Skin of body (tissue), 1 donor: ENCODE measurements at regions not wholly inside any gene's neighbourhood (a gene's known extent, or its start where the extent isn't known, plus 50 kb on each side); places are given as distances from the start of the nearest gene placed in this dataset.

ENCODE experiments used
- DNase-seq: peaks from one replicate; lab custom pipeline; 2025; lab: John Stamatoyannopoulos, UW

GRCh38 chr1:186557147-186557777 is 96.3 kb upstream of the PDC start:
- no peak for DNase-seq

DNA sequence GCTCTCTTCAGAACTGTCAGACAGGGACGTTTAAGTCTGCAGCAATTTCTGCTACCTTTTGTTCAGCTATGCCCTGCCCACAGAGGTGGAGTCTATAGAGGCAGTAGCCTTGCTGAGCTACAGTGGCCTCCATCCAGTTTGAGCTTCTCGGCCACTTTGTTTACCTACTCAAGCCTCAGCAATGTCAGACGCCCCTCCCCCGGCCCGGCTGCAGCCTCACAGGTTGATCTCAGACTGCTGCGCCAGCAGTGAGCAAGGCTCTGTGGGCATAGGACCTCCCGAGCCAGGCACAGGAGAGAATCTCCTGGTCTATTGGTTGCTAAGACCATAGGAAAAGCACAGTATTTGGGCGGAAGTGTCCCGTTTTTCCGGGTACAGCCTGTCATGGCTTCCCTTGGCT is 89.9 kb upstream of the PDC start:
- no peak for DNase-seq

- DNase-seq: no peak
These were observed 80.1 kb upstream of the PDC start for GRCh38 chr1:186541003-186541402.

GRCh38 chr1:186540521-186540920 is 79.6 kb upstream of the PDC start:
- no peak for DNase-seq

DNA sequence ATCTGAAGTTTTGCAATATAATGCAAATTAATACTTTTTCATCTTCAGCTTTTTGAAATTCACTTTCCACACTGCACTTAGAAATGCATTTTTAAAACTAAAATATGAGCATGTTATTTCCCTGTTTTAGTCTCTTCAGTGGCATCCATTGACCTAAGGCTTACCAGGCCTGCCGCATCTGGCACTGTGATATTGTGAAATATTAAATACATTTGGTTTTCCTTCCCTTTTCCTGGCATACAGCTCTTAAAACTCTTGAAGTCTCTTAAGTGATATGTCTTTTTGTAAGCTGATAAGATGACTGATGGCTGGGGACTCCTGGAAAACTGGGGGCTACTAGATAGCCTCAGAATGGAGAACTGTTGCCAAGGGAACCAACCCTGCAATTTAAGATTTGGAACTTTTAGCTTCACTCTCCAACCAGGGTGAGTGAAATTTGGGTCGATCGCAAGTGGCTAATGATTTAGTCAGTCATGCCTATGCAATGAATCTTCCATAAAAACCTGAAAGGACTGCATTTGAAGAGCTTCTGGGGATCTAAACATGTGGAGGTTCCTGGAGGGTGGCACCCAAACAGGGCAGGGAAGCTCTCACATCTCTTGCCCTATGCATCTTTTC is 75.5 kb upstream of the PDC start:
- DNase-seq: no peak

DNA sequence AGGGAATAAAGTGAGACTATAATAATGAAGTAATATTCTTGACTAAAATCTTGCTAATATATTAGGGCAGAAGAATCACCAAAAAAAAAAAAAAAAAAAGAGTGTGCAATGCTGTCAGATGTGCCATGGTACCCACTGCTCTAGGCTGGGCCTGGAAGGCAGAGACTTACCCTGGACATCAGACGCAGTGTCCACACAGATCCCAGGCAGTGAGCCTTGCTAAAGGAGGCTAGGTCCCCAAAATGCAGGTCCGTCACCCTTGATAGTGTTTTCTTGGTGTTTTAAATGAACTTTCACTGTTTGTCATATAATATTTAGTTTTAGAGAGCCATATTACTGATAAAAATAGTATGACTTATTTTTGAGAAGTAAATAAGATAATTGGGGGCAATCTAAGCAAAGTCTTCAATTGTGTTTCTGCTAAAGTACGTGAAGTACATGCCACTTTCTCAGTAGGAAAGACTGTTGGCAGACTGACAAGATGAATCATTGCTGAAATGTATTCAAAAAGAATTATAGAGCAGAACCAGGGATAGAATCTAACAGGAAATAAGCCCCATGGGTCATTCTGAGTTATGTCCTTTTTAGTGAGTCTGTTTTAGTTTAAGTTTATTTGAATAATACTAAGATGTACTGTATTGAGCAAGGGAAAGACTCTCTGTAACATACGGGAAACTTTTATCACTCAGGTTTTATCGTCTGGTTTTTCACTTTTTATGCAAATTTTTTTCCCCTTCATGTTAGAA is 74.6 kb upstream of the PDC start:
- DNase-seq: peak; percentile 85

GRCh38 chr1:186534401-186534800 is 73.5 kb upstream of the PDC start:
- DNase-seq: no peak

GRCh38 chr1:186532466-186532865 is 71.6 kb upstream of the PDC start:
- no peak for DNase-seq

- no peak for DNase-seq
These were observed 70.7 kb upstream of the PDC start for GRCh38 chr1:186531561-186532165.

DNA sequence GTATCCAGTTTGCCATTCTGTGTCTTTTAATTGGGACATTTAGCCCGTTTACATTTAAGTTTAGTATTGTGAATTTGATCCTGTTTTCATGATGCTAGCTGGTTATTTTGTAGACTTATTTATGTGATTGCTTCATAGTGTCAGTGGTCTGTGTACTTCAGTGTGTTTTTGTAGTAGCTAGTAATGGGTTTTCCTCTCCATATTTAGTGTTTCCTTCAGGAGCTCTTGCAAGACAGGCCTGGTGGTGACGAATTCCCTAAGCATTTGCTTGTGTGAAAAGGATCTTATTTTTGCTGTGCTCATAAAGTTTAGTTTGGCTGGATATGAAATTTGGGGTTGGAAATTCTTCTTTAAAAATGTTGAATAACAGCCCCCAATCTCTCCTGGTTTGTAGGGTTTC is 69.2 kb upstream of the PDC start:
- DNase-seq: no peak

GRCh38 chr1:186519982-186520381 is 59.1 kb upstream of the PDC start:
- DNase-seq: no peak

- no peak for DNase-seq
These were observed 58.0 kb upstream of the PDC start for GRCh38 chr1:186518822-186519381.

GRCh38 chr1:186518395-186518794 is 57.5 kb upstream of the PDC start:
- no peak for DNase-seq

DNA sequence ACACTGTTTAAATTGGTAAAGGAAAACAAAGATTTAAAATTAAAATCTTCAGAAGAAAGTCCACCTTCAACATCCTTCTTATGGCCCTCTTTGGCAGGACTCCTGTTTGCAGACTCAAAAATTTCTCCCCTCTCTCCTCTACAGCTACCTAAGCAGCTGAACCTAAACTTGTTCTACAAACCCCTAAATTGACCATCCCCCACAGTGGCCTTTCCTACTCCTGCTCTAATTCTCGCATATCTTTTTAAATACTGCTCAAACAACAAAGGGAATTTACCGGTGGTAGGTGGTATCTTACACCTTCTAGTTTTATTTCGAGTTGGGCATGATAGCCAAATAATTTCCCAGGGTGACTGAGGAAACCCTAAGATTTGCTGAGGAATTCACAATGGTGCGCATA is 53.5 kb upstream of the PDC start:
- no peak for DNase-seq

- no peak for DNase-seq
These were observed 52.6 kb upstream of the PDC start for GRCh38 chr1:186513526-186513925.

DNA sequence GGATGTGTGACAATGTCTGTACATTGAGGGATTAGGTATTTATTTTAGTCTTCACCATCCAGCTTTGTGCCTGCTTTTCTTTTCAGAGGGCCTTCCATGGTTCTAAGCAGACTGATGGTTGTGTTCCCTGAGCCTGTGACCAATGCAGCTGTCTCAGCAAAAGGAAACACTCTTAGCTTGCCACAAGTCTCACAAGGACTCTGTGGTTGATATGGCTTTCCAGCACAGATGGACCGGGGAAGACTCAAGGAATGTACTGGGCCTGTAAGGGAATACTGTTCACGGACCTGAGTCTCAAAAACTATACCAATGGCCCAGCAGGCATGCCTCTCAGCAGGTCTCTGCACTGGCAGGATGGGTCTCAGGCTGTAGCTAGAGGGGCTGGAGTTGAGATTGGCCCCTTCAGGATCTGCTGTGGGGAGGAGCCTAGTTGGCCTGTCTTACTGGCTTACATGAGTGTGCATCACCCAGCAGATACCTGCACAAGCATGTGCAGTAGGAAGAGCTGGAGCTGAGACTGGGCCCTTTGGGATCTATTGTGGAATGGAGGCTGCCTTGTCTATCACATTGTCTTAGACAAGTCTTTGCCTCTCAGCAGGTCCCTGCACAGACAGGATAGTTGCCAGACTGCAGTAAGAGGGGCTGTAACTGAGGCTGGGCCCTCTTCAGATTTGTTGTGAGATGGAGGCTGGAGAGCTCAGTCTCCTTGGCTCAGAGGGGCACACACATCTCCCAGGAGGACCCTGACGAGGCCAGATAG is 52.0 kb upstream of the PDC start:
- no peak for DNase-seq

DNA sequence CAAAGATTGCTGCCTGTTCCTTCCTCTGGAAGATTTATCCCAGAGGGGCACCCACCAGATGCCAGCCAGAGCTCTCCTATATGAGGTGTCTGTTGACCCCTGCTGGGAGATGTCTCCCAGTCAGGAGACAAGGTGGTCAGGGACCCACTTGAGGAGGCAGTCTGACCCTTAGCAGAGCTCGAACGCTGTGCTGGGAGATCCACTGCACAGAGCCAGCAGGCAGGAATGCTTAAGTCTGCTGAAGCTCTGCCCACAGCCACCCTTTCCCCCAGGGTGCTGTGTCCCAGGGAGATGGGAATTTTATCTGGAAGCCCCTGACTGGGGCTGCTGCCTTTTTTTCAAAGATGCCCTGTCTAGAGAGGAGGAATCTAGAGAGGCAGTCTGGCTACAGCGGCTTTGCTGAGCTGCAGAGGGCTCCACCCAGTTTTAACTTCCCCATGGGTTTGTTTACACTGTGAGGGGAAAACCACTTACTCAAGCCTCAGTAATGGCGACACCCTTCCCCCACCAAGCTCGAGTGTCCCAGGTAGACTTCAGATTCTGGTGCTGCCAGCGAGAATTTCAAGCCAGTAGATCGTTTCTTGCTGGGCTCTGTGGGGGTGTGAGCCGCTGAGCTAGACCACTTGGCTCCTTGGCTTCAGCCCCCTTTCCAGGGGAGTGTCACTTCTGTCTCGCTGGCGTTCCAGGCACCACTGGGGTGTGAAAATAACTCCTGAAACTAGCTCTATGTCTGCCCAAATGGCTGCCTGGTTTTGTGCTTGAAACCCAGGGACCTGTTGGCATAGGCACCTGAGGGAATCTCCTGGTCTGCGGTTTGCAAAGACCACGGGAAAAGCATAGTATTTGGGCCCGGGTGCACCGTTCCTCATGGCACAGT is 51.1 kb upstream of the PDC start:
- no peak for DNase-seq
